Spleen (tissue), 7 donors: ENCODE measurements at regions not wholly inside any gene's neighbourhood (a gene's known extent, or its start where the extent isn't known, plus 50 kb on each side); places are given as distances from the start of the nearest gene placed in this dataset.

Source experiments
- CTCF ChIP-seq, 11 experiments: fragments of 200-600 bp in 7 of 11; fragments of 450-650 bp in 4 of 11; sonication (generic) in 4 of 11; IDR thresholded peaks in 8 of 11; conservative IDR thresholded peaks in 3 of 11; 1 replicate in 7 of 11; 2 replicates in 4 of 11; pipeline versions ENCODE4 v1.4.0 to v1.8.0; 2016 to 2021; ENCODE audit warnings: antibody characterized with exemption in 11 of 11, inconsistent platforms in 4 of 11, mild to moderate bottlenecking in 1 of 11
- POLR2AphosphoS5 ChIP-seq, 3 donors: sonication (generic); formaldehyde crosslinking; IDR thresholded peaks; one replicate each; pipeline ENCODE4 v1.5.1; 2017; ENCODE audit warnings: antibody characterized with exemption in 3 of 3
- donor health status: DM: no; HTN: no; CAD: no; lungs with moderate emphysema.
- donor health status: DM: no; HTN: no; CAD: no.
- donor health status: DM: no; HTN: no; CAD: no.

- TF ChIP-seq POLR2AphosphoS5 (IDR thresholded peaks at IDR 0.05) (no peak), CTCF (IDR thresholded peaks at IDR 0.05 in 8 of 11, conservative IDR thresholded peaks at IDR 0.05 in 3 of 11) (no peak)
These were observed 209.3 kb upstream of the CDH4 start for GRCh38 chr20:61042506-61043385.
